Liver (tissue), 3 donors: ENCODE measurements at regions not wholly inside any gene's neighbourhood (a gene's known extent, or its start where the extent isn't known, plus 50 kb on each side); places are given as distances from the start of the nearest gene placed in this dataset.

Experiments
- MAX ChIP-seq: IDR thresholded peaks from 2 replicates; pipeline ENCODE4 v1.6.1; 2016; ENCODE audit warnings: antibody characterized with exemption
- RAD21 ChIP-seq, 2 donors: IDR thresholded peaks; 2 replicates each; pipeline ENCODE4 v1.6.1; 2016; ENCODE audit warnings: antibody characterized with exemption in 2 of 2, mild to moderate bottlenecking in 2 of 2
- YY1 ChIP-seq: IDR thresholded peaks from 2 replicates; pipeline ENCODE4 v1.6.1; 2016; ENCODE audit warnings: antibody characterized with exemption, mild to moderate bottlenecking
- TF ChIP-seq, protein P1 (sequence below): fragments of 150-350 bp; IDR thresholded peaks from 2 replicates; pipeline ENCODE4 v1.5.1; 2017; ENCODE audit warnings: improper control_type of control experiment, low read depth, low read length; ENCODE audit not compliant: missing input control
- TF ChIP-seq, protein P2 (sequence below): IDR thresholded peaks from 2 replicates; pipeline ENCODE4 v1.6.1; 2016; ENCODE audit warnings: antibody characterized with exemption, mild to moderate bottlenecking
- donor health status: healthy.
- donor health status: healthy.

DNA sequence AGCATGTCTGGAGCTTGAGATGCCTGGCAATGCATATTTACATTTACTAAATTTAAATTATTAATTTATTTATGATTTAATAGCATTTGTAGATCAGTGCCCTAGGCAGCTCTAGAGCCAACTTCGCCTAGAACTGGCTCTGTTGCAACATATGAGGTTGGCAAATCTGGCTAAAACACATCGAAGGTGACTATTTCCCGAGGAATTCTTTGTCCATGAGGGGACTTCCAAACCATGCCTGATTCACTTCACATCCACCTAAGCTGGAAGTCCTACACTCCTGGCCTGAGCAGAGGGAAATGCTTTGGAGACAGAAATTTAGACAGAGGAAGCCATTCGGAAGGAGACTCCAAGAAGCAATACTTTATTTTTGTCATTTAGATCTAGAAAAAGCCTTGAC lies 211.0 kb upstream of the ARG1 start:
- TF ChIP-seq RAD21 (IDR thresholded peaks at IDR 0.05) (no peak), MAX (no peak), YY1 (no peak)
- TF ChIP-seq, protein P1, sequence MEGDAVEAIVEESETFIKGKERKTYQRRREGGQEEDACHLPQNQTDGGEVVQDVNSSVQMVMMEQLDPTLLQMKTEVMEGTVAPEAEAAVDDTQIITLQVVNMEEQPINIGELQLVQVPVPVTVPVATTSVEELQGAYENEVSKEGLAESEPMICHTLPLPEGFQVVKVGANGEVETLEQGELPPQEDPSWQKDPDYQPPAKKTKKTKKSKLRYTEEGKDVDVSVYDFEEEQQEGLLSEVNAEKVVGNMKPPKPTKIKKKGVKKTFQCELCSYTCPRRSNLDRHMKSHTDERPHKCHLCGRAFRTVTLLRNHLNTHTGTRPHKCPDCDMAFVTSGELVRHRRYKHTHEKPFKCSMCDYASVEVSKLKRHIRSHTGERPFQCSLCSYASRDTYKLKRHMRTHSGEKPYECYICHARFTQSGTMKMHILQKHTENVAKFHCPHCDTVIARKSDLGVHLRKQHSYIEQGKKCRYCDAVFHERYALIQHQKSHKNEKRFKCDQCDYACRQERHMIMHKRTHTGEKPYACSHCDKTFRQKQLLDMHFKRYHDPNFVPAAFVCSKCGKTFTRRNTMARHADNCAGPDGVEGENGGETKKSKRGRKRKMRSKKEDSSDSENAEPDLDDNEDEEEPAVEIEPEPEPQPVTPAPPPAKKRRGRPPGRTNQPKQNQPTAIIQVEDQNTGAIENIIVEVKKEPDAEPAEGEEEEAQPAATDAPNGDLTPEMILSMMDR, result no peak
- TF ChIP-seq, protein P2, sequence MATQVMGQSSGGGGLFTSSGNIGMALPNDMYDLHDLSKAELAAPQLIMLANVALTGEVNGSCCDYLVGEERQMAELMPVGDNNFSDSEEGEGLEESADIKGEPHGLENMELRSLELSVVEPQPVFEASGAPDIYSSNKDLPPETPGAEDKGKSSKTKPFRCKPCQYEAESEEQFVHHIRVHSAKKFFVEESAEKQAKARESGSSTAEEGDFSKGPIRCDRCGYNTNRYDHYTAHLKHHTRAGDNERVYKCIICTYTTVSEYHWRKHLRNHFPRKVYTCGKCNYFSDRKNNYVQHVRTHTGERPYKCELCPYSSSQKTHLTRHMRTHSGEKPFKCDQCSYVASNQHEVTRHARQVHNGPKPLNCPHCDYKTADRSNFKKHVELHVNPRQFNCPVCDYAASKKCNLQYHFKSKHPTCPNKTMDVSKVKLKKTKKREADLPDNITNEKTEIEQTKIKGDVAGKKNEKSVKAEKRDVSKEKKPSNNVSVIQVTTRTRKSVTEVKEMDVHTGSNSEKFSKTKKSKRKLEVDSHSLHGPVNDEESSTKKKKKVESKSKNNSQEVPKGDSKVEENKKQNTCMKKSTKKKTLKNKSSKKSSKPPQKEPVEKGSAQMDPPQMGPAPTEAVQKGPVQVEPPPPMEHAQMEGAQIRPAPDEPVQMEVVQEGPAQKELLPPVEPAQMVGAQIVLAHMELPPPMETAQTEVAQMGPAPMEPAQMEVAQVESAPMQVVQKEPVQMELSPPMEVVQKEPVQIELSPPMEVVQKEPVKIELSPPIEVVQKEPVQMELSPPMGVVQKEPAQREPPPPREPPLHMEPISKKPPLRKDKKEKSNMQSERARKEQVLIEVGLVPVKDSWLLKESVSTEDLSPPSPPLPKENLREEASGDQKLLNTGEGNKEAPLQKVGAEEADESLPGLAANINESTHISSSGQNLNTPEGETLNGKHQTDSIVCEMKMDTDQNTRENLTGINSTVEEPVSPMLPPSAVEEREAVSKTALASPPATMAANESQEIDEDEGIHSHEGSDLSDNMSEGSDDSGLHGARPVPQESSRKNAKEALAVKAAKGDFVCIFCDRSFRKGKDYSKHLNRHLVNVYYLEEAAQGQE, result no peak
